MCF 10A (cell line): ENCODE measurements at regions not wholly inside any gene's neighbourhood (a gene's known extent, or its start where the extent isn't known, plus 50 kb on each side); places are given as distances from the start of the nearest gene placed in this dataset.

ENCODE experiments used
- BruUV-seq: library from RNA; stranded (reverse); fragments of 400-500 nt; replicated peaks from 2 replicates; lab custom pipeline; 2021; lab: Mats Ljungman, UMichigan
- CTCF ChIA-PET: fragments of 300-600 bp; sonication (Branson Sonifier 250); formaldehyde crosslinking; extraction: SDS; loops from one replicate; lab custom pipeline; 2021; ENCODE audit warnings: antibody characterized with exemption, inconsistent platforms; lab: Yijun Ruan, JAX
- POLR2A ChIA-PET: fragments of 300-600, 350-650 bp; sonication (Branson Sonifier 250); formaldehyde crosslinking; extraction: SDS; loops from one replicate; lab custom pipeline; 2020; ENCODE audit warnings: antibody characterized with exemption, inconsistent platforms; lab: Yijun Ruan, JAX
- DNase-seq: peaks from one replicate; pipeline ENCODE4 v3.0.0-alpha.2; 2018; ENCODE audit not compliant: unreplicated experiment
- H3K27ac Mint-ChIP-seq: one replicate; pipeline ENCODE4 v1.8.0; 2022; ENCODE audit warnings: mild to moderate bottlenecking, low read depth, mixed read lengths; ENCODE audit not compliant: unreplicated experiment
- H3K27me3 Mint-ChIP-seq: one replicate; pipeline ENCODE4 v1.8.0; 2022; ENCODE audit warnings: mixed read lengths; ENCODE audit not compliant: insufficient read depth, unreplicated experiment
- H3K36me3 Mint-ChIP-seq: one replicate; pipeline ENCODE4 v1.8.0; 2022; ENCODE audit warnings: mild to moderate bottlenecking, moderate library complexity, mixed read lengths; ENCODE audit not compliant: insufficient read depth, unreplicated experiment
- H3K4me1 Mint-ChIP-seq: one replicate; pipeline ENCODE4 v1.8.0; 2022; ENCODE audit warnings: mixed read lengths; ENCODE audit not compliant: insufficient read depth, unreplicated experiment
- H3K4me3 Mint-ChIP-seq: one replicate; pipeline ENCODE4 v1.8.0; 2022; ENCODE audit warnings: mild to moderate bottlenecking, moderate library complexity, mixed read lengths; ENCODE audit not compliant: unreplicated experiment
- H3K9me3 Mint-ChIP-seq: one replicate; pipeline ENCODE4 v1.8.0; 2022; ENCODE audit warnings: mixed read lengths; ENCODE audit not compliant: unreplicated experiment
- CTCF ChIP-seq: fragments of 200-600 bp; IDR thresholded peaks from one replicate; pipeline ENCODE4 v1.8.0; 2022; ENCODE audit warnings: antibody characterized with exemption, mild to moderate bottlenecking; ENCODE audit not compliant: unreplicated experiment
- intact Hi-C: fragments of 100-400 bp; cut with micrococcal nuclease; formaldehyde crosslinking; loops from 2 replicates; pipeline ENCODE4 v1.14.1; 2022

GRCh38 chr4:12778191-12778590 is 705.9 kb downstream of the RAB28 start:
- intact Hi-C loops: no loop called here
- no TSS peak for BruUV-seq
- DNase-seq: no peak
- Mint-ChIP-seq H3K27ac (no peak overlapping the region), H3K4me3 (no peak overlapping the region), H3K27me3 (no peaks in the 10 kb centered on the region), H3K36me3 (no peaks in the 10 kb centered on the region), H3K4me1 (no peaks in the 10 kb centered on the region), H3K9me3 (no peaks in the 10 kb centered on the region)
- CTCF ChIA-PET: no interaction called here
- no peak for TF ChIP-seq CTCF
- POLR2A ChIA-PET: no interaction called here

GRCh38 chr4:12770351-12770750 is 713.8 kb downstream of the RAB28 start:
- Mint-ChIP-seq H3K27me3 (no peaks in the 10 kb centered on the region), H3K4me3 (no peak overlapping the region), H3K9me3 (no peaks in the 10 kb centered on the region), H3K4me1 (no peaks in the 10 kb centered on the region), H3K27ac (no peak overlapping the region), H3K36me3 (no peaks in the 10 kb centered on the region)
- intact Hi-C loops: no loop called here
- CTCF ChIA-PET: no interaction called here
- DNase-seq: no peak
- no peak for TF ChIP-seq CTCF
- no TSS peak for BruUV-seq
- POLR2A ChIA-PET: no interaction called here

- CTCF ChIA-PET: interaction anchor here (0.6 kb wide), 1 partner anchor 91 kb away, joined by 3 read pairs; no protein-coding TSS in a partner anchor
- intact Hi-C loops: no loop called here
- no peak for TF ChIP-seq CTCF
- POLR2A ChIA-PET: interaction anchor here (1.1 kb wide), 1 partner anchor 47 kb away, joined by 3 read pairs; no protein-coding TSS in a partner anchor
- H3K9me3 Mint-ChIP-seq: no peaks in the 10 kb centered on the region
- H3K4me3 Mint-ChIP-seq: no peak overlapping the region
- no peaks in the 10 kb centered on the region for H3K36me3 Mint-ChIP-seq
- peak; percentile 0 for DNase-seq
- no peak overlapping the region for H3K27ac Mint-ChIP-seq
- no peaks in the 10 kb centered on the region for H3K4me1 Mint-ChIP-seq
- BruUV-seq: no TSS peak
- H3K27me3 Mint-ChIP-seq: no peaks in the 10 kb centered on the region
Observed at GRCh38 chr4:12761694-12762093, 722.4 kb downstream of the RAB28 start.

GRCh38 chr4:12747154-12747553 is 737.0 kb downstream of the RAB28 start:
- H3K36me3 Mint-ChIP-seq: no peaks in the 10 kb centered on the region
- no peak overlapping the region for H3K4me3 Mint-ChIP-seq
- intact Hi-C loops: no loop called here

More at GRCh38 chr4:12747154-12747553, 737.0 kb downstream of the RAB28 start:
- BruUV-seq: no TSS peak
- Mint-ChIP-seq H3K9me3 (no peaks in the 10 kb centered on the region), H3K27me3 (no peaks in the 10 kb centered on the region), H3K4me1 (peaks cover 6% of the 10 kb centered on the region), H3K27ac (no peak overlapping the region)
- POLR2A ChIA-PET: no interaction called here
- CTCF ChIA-PET: interaction anchor here (1.2 kb wide), 1 partner anchor 12 kb away, joined by 3 read pairs; no protein-coding TSS in a partner anchor
- TF ChIP-seq CTCF: no peak
- DNase-seq: no peak
